GM18505 (cell line): ENCODE measurements at regions not wholly inside any gene's neighbourhood (a gene's known extent, or its start where the extent isn't known, plus 50 kb on each side); places are given as distances from the start of the nearest gene placed in this dataset.

Source experiments
- ATAC-seq: cut with Tn5 transposase; IDR thresholded peaks from one replicate; pipeline ENCODE4 v1.9.1; 2021; ENCODE audit not compliant: unreplicated experiment
- POLR2A ChIP-seq: IDR thresholded peaks from 4 replicates; pipeline ENCODE4 v1.6.1; 2011; ENCODE audit warnings: borderline replicate concordance; ENCODE audit not compliant: insufficient read depth, insufficient read length; ENCODE audit errors: extremely low read depth

DNA sequence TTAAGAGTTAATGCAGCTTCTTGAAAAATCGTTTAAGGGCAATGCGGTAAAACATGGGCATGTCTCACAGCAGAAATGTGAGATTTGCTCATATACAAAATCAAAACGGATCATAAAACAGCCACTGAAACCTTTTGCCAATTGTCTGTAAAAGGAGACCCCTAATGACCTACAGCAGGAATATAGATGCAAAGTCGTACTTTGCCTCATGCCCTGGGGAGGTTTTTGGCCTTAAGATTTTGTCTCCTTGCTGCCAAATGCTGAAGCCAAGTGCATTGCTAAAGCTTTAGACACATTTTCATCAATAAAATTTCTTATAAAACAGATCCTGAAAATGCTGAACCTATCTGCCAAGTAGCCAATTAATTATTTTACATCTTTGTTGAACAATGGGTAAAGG lies 226.9 kb downstream of the TGFB2 start:
- ATAC-seq = no peak
- TF ChIP-seq POLR2A = no peak

DNA sequence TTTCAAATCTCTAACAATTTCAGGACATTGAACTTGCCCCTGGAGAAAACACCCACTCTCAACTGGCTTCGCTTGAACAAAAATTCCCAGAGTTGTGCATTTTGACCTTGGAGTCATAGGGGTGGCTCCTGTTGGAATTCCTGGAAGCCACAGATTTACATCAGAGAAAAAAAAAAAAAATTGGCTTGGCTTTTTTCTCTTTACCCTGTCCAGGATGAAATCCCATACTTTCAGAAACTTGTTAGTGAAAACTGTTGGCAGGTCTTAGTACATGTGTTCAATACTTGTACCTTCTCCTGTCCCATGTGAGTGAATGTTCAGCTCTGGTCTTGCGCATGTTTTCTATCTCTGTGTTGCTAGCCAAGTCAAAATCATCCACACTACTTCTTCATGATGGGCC lies 228.8 kb downstream of the TGFB2 start:
- ATAC-seq = no peak
- TF ChIP-seq POLR2A = no peak

DNA sequence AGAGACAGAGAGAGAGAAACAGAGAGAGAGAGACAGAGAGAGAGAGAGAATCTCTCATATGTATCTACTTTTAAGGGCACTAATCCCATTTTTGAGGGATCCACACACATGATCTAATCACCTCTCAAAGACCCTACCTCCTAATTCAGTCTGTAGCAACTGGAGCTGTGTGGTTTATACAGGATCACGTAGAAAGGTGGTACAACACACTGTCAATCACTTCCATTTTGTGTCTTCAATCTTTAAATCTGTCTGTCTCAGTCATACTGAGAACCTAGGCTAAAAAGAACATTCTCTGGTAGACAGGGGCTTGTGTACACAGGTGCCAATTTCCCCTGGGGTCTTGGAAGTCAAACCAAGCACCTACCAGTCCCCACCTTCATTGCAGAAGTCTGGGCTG lies 229.9 kb downstream of the TGFB2 start:
- TF ChIP-seq POLR2A = no peak
- ATAC-seq = no peak

DNA sequence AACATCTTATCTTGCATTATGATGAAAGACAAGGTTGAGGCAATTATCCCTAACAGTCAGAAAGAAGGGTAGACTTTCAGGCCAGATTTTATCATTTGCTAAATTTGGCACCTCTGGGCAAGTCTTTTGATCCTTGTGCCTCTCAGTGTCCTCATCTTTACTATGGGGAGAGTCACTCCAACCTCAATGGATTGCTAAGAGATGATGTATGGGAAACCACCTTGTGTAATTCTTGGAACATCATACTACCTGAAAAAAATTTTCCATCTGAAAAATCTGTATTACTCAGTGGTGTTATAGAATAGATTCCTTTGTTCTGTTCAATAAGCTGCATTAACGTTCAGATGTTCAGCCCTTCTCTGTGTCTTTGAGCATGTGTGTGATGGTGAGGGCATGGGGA lies 230.7 kb downstream of the TGFB2 start:
- ATAC-seq = no peak
- no peak for TF ChIP-seq POLR2A

DNA sequence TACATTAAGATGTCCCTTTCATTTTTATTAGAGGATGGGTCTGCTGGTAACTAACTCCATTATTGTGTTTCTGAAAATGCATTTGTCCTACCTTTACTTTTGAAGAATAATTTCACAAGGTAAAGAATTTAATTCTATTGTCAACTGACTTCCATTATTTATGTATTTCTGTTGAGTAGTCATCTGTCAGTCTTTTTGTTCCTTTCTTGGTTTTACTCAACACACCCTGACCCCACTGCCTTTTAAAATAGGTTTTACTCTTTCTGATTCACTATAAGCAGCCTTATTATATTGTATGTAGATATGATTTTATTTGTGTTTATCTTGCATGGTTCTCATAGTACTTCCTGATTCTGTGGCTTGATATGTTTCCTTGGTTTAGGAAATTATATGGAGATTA lies 237.5 kb downstream of the TGFB2 start:
- no peak for TF ChIP-seq POLR2A
- ATAC-seq = no peak

DNA sequence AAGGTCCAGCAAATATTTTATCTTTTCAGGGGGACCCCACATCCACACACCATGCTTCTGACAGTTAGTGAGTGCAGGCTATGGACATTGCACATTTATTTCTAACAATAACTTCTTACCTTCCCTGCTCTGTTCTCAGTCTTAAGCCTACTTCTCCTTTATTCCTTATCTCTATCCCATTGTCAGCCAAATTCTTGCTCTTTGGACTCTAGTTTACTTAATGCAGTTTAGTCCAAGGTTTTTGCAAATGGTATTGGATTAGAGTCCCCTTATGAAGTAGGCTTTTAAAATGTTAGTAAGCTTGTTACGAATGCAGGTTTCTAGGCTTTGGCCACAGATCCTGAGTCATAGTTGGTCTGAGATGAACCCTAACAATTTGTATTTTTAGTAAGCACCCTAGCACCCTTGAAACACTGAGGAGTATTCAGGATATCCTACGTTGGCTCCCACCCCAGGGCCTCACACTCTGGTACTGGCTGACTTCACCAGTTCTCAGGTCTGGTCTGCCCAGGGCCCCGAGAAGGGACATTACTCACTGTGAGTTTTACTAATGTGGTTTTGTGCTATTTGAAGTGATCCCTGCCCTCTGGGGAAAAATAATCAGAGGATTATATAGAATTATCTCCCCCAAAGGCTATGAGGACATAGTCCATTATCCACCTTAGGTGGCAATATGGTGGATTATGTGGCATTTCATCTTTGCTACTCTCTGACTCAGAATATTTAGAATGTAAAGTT lies 239.5 kb downstream of the TGFB2 start:
- ATAC-seq = no peak
- TF ChIP-seq POLR2A = no peak

DNA sequence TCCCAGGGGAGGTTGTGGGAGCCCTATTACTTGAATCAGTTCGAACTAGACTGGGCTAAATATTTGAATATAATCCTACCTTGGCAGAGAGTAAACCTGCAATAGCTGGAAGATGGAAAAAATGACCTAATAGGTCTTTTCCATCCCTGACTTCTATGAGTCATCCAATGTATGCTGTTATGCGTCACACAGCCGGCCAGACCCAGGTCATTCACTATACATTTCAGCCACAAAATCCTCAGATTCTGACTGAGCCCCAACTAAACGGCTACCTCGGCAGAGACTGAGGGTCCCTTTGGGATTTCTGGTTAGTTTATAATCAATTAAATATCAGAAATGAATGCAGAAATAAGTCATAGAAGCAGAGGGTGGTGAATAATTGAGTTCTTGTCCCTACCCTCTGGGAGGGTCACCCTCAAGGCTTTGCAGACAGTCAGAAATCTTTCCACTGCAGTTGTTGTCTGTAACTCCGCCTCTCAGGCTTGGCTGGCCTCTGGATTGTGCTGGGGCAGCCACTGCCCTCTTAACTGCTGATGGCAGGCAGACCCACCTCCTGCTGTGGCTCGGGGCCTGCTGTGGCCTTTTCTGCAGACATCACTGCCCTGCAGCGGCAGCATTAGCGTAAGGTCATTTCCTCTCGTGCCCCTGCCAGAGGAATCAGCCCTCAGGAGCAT lies 240.5 kb downstream of the TGFB2 start:
- ATAC-seq = no peak
- no peak for TF ChIP-seq POLR2A

DNA sequence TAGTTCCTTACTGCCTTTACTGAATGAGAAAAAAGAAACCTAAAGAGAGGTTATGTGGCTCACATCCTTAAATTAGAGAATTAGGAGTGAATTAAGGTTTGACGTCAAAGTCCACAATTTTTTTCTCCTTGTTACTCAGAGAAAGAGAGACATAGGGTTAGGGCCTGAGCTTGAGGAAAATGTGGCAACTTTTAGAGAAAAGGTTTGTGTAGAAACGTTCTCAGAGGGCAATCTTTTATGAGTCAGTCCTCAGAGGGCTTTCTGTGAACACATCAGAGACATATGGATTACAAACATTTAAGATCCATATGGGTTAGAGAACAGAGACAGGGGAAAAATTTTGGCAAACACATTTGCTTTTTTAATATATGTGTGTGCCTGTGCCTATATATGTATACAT lies 242.8 kb downstream of the TGFB2 start:
- no peak for ATAC-seq
- no peak for TF ChIP-seq POLR2A

DNA sequence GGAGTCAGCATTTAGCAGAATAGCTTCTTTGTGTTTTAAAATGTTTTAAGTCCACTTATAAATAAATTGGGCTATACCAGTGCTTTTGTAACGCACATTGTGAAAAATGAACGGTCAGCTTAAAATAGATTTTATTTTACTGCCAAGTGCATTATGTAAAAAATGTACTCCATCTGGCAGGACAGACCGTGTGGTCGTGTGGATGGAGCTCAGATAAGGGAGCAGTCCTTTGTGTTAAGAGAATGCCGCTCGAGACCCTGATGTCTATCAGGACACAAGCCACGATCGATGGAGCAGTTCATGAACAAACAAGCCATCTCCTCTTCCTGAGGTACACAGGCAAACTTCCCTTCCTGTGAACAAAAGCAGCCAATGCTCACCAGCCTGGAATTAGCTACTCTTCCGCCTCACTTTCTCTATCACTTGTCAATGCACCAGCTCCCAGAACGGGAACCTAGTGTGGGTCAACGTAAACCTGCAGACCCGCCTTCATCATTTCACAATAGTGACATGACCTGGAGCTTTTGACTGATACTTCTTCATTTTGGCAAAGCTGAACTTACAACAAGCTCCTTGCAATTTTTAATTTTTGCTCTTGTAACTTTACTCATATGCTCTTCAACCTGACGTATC lies 243.5 kb downstream of the TGFB2 start:
- ATAC-seq = no peak

DNA sequence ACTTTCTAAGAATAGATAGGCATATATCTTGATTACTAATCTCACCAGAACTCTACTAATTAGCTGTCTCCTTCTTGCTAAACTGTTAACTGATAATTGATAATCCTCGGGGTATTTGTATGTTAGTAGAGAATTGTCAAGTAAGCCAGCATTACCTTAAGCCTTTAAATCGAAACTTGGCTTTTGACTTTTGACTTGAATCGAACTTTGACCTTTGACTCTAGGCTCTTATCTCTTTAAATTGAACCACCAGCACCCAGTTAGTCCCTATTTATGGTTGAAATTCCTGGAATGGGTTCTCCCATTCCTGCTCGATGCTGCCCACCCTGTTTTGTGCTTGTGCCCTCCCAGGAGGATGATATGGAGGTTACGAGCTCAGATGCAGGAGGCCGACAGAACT lies 244.4 kb downstream of the TGFB2 start:
- TF ChIP-seq POLR2A = no peak
- ATAC-seq = no peak

More for the DNA sequence above, 243.5 kb downstream of the TGFB2 start:
- no peak for TF ChIP-seq POLR2A

DNA sequence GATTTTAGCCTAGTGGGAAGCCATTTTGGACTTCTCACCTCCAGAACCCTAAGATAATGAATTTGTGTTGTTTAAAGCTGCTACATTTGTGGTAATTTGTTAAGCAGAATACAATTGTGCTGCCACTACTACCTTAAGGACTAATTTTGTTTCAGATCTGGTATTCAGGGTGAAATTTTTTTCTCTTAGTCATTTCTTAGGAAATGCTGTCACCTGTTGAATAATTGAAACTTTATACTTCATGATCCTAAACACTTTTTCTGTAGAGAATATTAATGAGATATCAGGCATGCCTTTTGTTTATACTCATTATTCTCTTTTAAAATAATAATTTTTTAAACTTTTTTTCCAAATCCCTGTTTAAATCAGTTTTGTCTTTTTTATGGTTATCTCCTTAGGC lies 246.8 kb downstream of the TGFB2 start:
- no peak for ATAC-seq
- no peak for TF ChIP-seq POLR2A

DNA sequence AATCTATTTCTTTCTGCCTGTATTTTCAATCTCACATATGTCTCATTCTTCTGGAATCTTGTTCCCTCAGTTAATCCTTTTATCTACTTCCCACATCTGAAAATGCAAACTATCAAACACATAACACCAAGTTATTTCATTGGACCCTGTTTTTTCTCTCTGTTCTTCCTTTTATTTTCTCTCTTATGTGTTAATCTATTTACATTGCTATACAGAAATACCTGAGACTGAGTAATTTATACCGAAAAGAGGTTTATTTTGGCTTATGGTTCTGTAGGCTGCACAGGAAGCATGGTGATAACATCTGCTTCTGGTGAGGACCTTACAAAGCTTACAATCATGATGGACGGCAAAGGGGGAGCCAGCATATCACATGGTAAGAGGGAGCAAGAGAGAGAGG lies 247.6 kb downstream of the TGFB2 start:
- ATAC-seq = no peak
- TF ChIP-seq POLR2A = no peak

DNA sequence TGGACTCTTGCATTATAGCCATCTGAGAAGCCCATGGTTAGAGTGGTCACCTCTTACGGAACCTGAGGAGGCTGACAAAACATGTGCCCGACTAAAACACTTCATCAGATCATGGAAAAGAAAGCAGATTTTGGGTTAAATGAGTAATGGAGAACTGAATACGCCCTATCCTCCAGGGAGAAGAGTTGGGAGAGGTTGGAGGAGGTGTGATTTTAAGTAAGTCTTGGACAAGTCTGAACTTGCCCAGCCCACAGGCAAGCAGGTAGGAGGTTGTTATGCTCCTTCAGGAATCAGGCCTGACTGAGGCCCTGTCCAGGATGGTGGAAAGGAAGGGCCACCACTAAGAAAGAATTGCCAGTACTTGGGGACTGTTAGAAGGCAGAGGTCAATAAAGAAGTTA lies 255.8 kb downstream of the TGFB2 start:
- no peak for ATAC-seq
- no peak for TF ChIP-seq POLR2A

DNA sequence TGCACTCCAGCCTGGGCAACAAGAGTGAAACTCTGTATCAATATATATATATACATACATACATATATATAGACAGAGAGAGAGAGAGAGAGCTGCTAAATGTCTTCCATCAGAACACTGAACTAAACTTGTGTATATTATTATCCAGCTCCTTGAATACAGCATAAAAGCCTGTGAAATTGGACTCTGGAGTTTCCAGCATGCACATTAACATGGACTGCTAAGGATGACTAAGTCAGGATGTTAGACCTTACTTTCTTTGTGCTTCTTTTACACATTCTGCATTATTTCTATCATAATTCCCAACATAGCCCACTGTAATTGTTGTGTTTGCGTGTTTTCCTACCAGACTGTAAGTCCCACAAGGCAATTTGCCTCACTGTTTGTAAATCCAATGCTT lies 259.1 kb downstream of the TGFB2 start:
- no peak for ATAC-seq
- no peak for TF ChIP-seq POLR2A
